NCI-H2171 (cell line): ENCODE measurements at regions not wholly inside any gene's neighbourhood (a gene's known extent, or its start where the extent isn't known, plus 50 kb on each side); places are given as distances from the start of the nearest gene placed in this dataset.
"Not testable (repeated sequence)": the region's sequence is repeated elsewhere in the genome, so short reads cannot be mapped to it uniquely, and the experiment has no call there.

Experiments used
- DNase-seq: peaks from one replicate; lab custom pipeline; 2025; lab: John Stamatoyannopoulos, UW

DNA sequence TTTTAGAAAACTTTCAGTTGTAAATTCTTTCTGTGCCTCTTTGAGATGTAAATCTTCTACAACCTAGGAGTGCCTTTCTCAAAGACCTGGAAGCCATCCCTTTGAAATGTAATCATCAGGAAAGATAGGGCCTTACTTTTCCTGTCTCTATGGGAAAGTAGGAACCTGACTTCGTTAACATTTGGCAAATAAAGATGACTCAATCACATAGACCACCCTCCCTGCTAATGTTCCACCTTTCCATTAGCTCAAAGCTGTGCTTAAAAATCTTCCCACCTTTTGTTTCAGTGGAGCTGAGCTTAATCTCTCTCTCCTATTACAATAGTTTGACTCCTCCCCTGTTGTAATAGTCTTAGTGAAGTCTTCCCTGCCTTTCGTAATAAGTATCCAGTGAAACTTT is 247.7 kb downstream of the OLFM4 start:
- no peak for DNase-seq

DNA sequence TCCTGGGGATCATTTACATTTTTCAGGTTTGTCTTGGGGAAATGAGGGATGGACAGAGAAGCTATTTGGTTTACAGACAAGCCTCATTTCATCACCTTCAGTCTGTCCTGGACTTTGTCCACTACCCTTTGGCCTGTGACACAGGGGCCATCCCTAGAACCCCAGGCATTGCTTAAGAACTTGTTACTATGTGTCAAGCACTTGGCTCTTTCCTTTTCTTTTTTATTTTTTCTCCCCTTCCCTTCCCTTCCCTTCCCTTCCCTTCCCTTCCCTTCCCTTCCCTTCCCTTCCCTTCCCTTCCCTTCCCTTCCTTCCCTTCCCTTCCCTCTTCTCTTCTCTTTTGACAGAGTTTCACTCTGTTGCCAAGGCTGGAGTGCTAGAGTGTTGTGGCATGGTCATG is 253.1 kb downstream of the OLFM4 start:
- no peak for DNase-seq

DNA sequence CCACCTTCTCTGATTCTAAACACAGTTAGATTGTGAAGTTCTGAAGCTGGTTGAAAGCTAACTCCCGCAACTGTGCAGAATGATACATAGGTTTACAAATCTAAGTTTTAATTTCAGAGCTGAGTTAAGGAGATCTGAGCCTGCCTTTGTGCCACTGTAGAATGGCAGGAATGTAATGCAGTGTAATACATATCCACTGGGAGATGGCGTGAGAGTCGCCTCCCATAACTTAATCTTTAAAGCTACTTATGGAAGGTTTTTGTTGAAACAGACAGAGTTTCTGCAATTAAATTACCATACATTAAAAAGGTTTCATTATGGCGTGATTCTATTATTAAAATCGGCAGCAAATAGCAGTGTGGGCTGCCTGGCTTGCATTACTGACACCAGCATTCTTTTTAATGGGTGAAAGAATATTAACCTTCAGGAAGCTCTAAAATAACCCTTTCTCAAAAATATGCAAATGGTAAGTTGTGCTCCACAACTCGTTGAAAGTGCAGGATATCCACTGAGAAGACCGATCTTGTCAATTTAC is 257.4 kb downstream of the OLFM4 start:
- no peak for DNase-seq

DNA sequence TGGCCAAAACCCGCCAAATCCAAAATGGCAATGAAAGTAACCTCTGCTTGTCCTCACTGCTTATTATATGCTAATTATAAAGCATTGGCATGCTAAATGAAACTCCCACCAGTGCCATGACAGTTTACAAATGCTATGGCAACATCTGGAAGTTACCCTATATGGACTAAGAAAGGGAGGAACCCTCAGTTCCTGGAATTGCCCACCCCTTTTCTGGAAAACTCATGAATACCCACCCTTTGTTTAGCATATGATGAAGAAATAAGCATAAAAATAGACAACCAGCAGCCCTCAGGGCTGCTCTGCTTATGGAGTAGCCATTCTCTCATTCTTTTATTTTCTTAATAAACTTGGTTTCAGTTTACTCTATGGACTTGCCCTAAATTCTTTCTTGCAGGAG is 269.8 kb downstream of the OLFM4 start:
- DNase-seq = no peak

DNA sequence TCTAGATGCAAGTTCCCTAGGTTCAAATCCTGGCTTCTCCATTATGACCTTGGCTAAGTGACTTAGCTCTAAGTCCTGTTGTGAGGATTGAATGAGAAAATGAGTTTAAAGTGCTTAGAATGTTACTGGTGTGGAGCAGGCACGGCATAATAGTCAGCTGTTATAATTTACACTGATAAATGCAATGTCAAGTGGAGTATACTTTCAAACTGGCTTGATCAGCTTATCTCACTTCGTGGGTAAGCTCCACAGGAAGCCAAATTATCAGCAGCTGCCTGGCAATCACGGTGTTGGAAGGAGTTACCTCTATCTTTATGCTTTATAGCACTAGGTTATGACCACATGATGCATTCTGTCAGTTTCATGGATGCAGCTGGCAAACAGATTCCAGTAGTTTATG is 272.8 kb downstream of the OLFM4 start:
- no peak for DNase-seq

DNA sequence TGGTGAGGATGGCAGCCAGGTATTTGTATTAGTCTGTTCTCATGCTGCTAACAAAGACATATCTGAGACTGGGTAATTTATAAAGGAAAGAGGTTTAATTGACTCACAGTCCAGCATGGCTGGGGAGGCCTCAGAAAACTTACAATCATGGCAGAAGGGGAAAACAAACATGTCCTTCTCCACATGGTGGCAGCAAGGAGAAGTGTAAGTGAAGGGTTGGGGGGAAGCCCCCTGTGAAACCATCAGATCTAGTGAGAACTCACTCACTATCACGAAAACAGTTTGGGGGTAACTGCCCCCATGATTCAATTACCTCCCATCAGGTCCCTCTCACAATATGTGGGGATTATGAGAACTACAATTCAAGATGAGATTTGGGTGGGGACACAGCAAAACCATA is 276.8 kb downstream of the OLFM4 start:
- not testable (repeated sequence) for DNase-seq

DNA sequence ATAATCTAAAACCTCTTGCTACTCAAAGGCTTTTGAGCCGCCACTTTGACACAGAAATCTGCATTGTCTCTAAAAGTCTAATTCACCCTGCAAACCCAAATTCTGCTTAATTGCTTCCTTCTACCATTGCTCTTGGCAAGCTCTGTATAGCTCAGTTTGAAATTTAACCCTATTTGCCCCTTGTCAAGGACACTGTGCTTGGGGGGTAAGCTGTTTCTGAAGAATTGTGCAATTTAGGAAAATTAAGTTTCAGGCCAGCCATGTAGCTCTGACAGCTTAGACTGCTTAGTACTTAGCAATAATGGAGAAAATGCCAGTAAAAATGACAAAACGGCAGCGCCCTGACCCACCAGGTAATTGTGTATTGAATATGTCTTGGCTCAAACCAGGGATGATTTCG is 282.2 kb downstream of the OLFM4 start:
- DNase-seq = no peak

DNA sequence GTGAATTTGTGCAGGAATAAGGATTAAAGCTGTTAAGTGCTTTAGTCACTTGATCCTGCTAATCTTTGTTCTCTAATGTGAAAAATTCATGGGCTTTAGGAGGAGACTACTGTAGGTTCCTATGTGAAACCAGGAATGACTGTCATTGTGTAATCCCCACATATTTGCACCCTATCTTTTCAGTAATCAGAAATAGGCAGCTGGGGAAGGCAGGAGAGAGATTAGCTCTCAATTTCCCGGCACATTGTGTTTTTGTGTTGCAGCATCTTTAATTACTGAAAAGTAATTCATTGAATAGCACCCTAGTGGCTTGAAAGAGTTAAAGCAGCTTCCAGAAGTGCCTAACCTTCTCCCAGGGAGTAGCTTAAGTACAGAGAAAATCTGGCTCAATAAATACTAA is 282.9 kb downstream of the OLFM4 start:
- DNase-seq = no peak

DNA sequence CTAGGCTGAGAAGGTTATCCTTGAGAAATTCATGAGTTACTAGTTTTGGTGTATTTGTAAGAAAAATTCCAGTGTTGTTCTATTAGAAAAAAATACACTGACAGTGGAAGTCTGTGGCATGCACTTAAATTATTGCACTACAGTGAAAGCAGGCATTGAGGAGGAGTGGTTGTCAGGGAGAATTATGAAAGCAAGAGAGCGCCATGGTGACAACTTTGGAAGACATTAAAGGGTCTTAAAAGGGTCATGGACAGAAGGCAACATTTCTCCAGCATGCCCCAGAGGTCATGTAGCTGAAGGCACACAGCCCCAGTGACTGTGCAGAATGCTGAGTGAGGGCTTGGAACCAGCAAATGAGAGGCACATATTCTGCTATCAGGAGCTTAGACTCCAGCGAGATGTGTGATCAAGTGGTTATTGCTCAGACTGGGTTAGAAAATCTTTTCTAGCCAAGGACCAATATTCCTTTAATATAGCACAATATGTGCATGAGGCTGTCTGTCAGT is 292.7 kb downstream of the OLFM4 start:
- no peak for DNase-seq

DNA sequence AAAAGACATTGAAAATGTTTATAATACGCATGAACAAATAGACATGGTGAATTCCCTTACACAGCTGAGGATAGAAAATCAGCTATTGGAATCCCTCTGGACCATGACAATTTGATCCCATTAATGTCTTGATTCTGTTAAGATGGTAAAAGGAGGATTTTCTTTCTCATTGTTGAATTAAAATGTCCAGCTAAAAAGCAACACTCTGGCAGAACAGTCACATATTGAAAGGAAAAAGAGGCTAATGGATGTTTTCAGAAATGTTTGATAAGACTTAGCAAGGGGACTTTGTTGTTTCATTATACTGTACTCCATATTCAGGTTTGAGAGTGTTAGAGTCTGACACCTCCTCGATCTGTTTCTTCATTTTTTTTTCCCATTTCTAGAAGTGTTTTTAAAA is 296.0 kb downstream of the OLFM4 start:
- DNase-seq = no peak

DNA sequence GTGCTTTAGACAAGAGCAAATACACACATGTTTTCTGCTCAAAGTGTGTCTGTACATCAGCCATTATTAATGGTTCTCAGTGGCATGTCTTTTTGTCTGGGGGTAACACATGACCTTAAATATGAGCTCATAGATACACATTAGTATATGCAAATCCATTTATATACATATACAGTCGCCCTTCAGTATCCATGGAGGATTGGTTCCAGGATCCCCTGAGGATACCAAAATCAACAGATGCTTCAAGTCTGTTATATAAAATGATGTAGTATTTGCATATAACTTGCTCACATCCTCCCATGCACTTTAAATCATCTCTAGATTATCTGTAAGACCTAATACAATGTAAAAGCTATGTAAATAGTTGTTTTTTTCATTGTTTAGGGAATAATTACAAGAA is 298.1 kb downstream of the OLFM4 start:
- DNase-seq = no peak

DNA sequence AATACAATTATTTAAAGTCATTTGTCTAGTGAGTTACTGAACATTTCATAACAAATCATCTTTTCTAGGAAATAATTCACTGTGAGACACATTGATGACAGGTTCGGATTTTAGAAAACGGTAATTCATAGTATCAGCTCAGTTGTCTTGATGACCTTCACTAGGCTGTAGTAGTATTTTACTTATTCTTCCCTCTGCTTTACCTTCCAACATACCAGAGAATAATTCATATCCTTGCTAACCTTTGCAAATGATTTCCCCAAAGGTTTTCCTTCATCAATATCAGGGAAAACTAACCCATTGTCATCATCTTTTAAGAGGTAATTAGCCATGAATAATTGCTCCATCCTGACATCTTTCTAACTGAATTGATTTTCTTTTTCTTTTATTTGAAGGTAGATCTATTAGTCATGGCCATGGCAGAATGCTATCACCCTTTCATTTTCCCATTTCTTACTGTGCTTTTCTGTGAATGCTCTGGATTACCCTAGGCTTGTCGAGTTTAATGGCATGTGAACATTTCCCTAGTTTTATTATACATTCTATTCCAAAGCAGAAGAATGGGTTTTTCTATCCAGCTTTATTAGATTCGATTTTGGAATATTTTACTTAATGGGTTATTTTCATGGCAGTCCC is 299.2 kb downstream of the OLFM4 start:
- DNase-seq = no peak

DNA sequence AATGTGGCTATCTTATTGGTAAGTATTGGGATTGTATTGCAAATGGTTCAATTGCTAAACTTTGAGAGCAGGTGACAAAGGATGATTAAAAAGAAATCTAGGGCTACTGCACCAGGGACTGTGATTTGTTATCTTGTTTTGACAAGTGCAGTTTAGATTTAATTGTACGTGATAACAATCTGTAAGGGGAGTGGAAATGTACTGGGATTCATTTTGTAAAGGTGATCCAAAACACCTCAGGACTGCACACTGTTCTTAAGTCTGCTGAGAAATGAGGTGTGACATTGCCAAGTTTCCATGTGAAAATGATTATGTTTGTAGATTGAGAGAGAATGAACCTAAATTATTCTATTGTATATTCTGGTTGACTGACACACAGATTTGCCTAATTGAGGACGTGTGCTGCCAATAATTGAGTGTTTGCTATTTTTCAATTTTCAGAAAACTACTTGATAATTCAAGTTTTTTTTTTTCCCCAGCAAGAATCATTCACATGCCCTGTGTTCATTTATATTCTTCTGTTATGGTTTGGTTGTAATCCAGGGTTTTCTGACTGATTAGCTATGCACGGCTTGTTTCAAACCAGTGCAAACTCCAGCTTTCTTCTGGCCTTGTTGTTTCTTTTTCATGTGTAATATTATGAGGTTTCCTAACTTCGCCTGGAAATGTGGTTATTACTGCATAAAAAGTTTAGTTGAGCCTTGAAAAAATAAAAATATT is 308.0 kb downstream of the OLFM4 start:
- DNase-seq = no peak

DNA sequence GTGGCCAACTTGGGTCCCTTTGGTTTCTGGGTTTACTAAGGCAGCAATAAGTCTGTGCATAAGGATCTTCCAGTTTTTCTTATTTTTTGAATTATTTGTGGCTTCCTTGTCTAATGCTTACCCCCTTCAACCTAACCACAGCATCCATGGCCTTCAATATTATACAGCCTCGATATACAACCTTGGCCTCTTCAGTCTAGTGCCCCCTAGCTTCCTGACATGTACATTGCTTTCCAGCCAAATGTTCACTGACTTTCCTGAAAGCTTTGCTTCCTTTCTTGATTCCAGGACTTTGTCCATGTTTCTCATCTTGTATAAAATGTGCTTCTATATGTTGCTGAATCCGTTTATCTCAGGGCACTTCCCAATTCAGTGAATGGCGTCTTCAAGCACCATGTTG is 310.1 kb downstream of the OLFM4 start:
- no peak for DNase-seq

DNA sequence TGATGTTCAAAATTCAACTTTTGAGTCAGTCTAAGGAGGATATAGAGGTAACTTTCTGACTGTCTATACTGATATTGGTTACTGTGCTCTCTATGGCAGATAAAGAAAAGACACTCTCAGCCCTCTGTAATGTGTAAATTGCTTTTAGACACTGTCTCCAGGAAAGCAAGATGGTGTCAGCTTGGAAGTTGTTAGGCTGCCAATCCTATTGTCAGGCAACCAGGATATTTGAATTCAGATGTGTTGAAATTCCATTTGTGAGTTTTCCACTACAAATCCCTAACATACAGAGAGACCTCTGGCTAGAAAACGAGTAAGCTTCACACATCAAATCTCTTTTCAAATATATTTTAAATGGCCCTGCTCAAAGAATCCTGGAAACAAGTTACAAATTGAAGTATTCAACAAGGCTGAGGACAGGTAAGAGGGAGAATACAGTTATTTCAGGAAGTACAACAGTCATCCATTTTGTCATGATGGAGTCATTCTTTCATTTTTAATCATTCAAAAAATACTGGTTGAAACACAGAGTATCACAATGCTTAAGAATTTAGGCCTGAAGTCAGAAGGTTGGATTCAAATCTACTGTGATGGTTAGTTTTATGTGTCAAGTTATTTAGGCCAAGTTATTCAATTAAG is 312.0 kb downstream of the OLFM4 start:
- no peak for DNase-seq

DNA sequence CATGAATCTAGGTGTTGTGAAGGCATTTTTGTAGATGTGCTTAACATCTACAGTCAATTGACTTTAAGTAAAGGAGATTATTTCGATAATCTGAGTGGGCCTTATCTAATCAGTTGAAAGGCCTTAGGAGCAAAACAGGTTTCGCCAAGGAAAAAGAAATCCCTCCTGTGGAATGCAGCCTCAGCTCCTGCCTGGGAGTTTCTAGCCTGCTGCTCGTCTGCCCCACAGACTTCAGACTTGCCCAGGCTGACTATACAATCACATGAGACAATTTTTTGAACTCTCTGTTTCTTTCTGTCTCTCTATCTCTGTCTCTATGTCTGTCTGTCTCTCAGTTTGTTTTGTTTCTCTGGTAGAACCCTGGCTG is 312.5 kb downstream of the OLFM4 start:
- DNase-seq = no peak

DNA sequence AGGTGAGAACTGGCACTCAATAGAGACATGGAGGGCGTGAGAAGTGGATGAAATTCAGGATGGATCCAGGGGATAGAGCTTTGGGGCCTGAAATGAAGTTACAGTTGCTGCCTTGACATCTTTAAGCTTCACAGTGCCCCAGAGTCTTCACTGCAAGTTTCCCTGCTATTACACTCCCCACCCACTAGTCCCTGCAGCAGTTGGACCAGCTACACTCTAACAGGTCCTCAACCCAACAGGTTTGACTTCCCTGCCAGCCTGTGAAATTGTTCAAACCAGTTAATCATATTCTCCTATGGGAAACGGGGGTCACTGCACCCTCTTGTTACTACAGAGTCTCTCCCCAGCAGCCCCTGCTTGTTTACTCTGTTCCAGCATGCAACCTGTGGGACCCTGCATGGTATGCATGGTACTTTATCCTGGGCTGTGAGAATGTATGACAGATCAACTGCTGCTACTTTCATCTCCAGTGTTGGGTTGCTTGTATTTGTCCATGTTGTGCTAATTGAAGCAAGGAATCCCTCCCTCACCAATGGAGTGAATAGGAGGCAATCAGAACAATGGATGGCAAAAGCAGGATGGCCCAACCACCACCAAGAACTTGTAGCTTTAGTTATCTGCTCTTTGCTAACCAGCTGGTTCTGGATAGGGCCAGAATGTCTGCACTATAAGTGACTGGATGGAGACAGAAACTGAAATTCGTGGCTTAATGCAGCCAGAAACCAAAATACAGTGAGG is 314.2 kb downstream of the OLFM4 start:
- DNase-seq = no peak

DNA sequence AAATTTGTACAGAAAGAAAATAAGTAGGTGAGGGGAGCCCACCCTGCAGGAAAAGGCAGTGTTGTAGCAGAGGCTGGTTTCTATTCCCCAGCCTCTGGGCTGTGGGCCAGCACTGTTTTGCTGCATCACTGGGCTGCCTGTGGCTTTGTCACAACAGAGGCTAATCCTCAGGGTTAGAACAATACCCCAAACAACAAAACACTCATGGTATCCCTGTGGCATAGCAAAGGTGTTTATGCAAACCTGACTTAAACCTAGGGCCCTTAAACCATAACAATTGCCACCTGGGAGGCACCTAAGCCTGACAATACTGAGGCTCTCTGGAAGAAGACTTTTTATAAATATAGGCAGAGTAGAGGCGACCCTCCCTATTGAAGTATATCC is 314.7 kb downstream of the OLFM4 start:
- DNase-seq = no peak

DNA sequence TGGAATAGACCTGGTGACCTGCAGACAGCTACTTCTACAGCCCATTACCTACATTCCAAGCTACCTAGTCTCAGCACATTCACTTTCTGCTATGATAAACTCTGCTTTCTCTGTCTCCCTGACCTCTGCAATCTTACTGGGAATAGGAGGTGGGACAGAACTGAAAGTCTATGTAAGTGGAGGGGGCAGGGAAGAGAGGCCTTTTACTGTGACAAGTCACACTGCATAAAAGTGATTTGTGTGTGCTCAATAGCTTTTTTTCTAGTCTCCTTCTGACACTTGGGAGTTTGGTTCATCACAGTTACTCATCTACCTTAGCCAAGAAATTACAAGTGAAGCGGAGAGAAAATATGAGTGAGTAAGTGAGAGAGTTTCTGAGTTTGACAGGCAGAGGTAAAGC is 322.4 kb downstream of the OLFM4 start:
- DNase-seq = no peak

DNA sequence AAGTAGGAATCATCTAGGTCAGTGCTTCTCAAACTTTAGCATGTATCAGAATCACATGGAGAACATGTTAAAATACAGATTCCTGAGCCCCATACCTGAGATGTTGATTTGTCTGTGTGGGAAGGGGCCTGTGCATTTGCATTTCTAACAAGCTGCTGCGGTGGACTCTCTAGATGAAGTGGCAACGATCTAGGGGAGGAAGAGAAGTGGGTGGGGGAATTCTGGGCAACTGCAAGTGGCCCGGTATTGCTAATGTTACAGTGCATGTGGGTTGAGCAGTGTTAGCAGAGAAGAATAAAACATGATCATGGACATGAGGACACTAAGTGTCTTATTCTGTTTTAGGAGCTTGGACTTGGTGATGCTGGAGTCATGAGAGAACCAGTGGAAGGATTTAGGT is 329.0 kb downstream of the OLFM4 start:
- no peak for DNase-seq

DNA sequence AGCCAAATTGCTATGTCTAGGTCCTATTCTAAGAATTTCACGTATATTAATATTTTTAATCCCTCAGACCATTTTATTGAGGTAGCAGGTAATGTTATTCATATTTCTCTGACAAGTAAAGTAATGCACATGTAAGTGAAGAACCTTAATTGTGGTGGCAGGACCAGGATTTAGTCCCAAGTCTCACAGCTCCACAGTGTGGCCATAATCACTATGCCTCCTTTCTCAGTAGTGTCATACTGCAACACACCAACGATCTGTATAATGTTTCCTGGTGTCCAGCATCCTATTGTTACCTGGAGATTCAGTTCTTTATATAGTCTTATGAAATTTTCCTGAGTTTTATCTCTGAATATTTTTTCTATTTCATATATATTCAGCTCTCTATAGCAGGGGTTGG is 340.3 kb downstream of the OLFM4 start:
- DNase-seq = no peak

DNA sequence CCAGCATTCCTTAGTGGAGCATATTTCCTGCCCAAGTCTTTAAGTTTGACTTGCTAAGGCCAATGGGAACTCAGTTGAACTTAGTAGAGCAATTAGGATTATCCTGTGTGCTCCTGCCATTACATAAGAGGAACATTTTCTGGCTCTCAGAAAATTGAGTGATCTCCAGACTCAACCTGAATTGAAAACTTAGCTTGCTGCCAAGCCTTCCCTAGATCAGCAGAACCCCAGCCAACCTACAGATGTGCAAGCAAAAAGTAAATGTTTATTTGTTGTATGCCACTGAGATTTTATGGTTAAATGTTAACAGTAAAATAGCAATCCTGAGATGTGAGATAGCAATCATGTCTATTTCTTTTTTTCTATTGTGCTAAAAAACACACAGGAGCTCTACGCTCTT is 350.9 kb downstream of the OLFM4 start:
- DNase-seq = no peak

DNA sequence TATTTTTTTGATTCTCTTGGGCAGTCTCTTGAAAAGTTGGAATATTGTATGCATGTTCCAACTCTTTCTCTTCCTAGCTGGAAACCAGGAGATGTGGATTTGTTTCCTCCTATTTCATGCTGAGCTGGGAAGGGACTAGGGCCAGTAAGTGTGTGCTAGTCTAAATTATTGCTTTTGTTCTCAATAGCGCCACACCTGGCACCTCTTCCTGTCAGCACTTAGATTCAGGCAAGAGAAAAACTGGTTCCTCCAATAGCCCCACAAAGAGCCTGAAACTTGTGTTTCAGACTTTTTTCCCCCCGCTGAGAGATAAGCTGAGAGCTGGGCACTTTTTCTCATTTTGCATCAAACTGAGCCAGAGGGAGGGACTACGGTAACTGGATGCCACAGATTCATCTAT is 353.4 kb downstream of the OLFM4 start:
- no peak for DNase-seq
